Fibroblast of skin of abdomen (primary cell): ENCODE measurements at regions not wholly inside any gene's neighbourhood (a gene's known extent, or its start where the extent isn't known, plus 50 kb on each side); places are given as distances from the start of the nearest gene placed in this dataset.
"Not testable (repeated sequence)": the region's sequence is repeated elsewhere in the genome, so short reads cannot be mapped to it uniquely, and the experiment has no call there.

Experiments
- DNase-seq: peaks from one replicate; pipeline ENCODE4 v3.0.0-alpha.2; 2013

- DNase-seq: peak; percentile 70
These were observed 1180.6 kb downstream of the VRK1 start for GRCh38 chr14:97977651-97978261.

GRCh38 chr14:97978341-97978740 lies 1181.2 kb downstream of the VRK1 start:
- peak; percentile 84 for DNase-seq

GRCh38 chr14:97993508-97994019 lies 1196.4 kb downstream of the VRK1 start:
- no peak for DNase-seq

- no peak for DNase-seq
These were observed 1196.9 kb downstream of the VRK1 start for GRCh38 chr14:97994020-97994531.

GRCh38 chr14:97995038-97995437 lies 1197.9 kb downstream of the VRK1 start:
- DNase-seq: no peak

- no peak for DNase-seq
These were observed 1198.3 kb downstream of the VRK1 start for GRCh38 chr14:97995531-97995930.

GRCh38 chr14:98006008-98006407 lies 1208.8 kb downstream of the VRK1 start:
- DNase-seq: no peak

- DNase-seq: no peak
These were observed 1211.4 kb downstream of the VRK1 start for GRCh38 chr14:98008381-98009113.

- DNase-seq: not testable (repeated sequence)
These were observed 1212.0 kb downstream of the VRK1 start for GRCh38 chr14:98009177-98009576.

GRCh38 chr14:98010784-98011183 lies 1213.6 kb downstream of the VRK1 start:
- DNase-seq: no peak

- no peak for DNase-seq
These were observed 1217.9 kb downstream of the VRK1 start for GRCh38 chr14:98014851-98015615.

GRCh38 chr14:98015921-98016320 lies 1218.7 kb downstream of the VRK1 start:
- no peak for DNase-seq

GRCh38 chr14:98018628-98019027 lies 1221.4 kb downstream of the VRK1 start:
- DNase-seq: no peak

- no peak for DNase-seq
These were observed 1225.6 kb downstream of the VRK1 start for GRCh38 chr14:98022541-98023520.

GRCh38 chr14:98028162-98028561 lies 1231.0 kb downstream of the VRK1 start:
- peak; percentile 56 for DNase-seq

GRCh38 chr14:98035396-98035795 lies 1236.6 kb downstream of the BCL11B start:
- peak; percentile 6 for DNase-seq

- no peak for DNase-seq
These were observed 1234.2 kb downstream of the BCL11B start for GRCh38 chr14:98037831-98038230.

- DNase-seq: no peak
These were observed 1215.1 kb downstream of the BCL11B start for GRCh38 chr14:98056946-98057345.

GRCh38 chr14:98059106-98059505 lies 1212.9 kb downstream of the BCL11B start:
- no peak for DNase-seq

GRCh38 chr14:98062083-98062482 lies 1209.9 kb downstream of the BCL11B start:
- DNase-seq: no peak

- peak; percentile 82 for DNase-seq
These were observed 1202.3 kb downstream of the BCL11B start for GRCh38 chr14:98069712-98070171.

GRCh38 chr14:98070536-98070935 lies 1201.5 kb downstream of the BCL11B start:
- no peak for DNase-seq
